Muscle layer of duodenum (tissue), 2 donors: ENCODE measurements at regions not wholly inside any gene's neighbourhood (a gene's known extent, or its start where the extent isn't known, plus 50 kb on each side); places are given as distances from the start of the nearest gene placed in this dataset.

Source experiments
- H3K27ac ChIP-seq: one replicate; pipeline ENCODE4 v1.7.0; 2013; ENCODE audit warnings: mild to moderate bottlenecking, low read length
- H3K27me3 ChIP-seq: one replicate; pipeline ENCODE4 v1.7.0; 2013; ENCODE audit warnings: low read depth, mild to moderate bottlenecking, control low read depth, low read length
- H3K36me3 ChIP-seq, 2 donors: one replicate each; pipeline ENCODE4 v1.7.0; 2013; ENCODE audit warnings: low read length in 2 of 2, control low read depth in 1 of 2, mild to moderate bottlenecking in 1 of 2; ENCODE audit not compliant: insufficient read depth in 2 of 2, control insufficient read depth in 1 of 2
- H3K4me1 ChIP-seq, 2 donors: one replicate each; pipeline ENCODE4 v1.7.0; 2013; ENCODE audit warnings: low read length in 2 of 2, mild to moderate bottlenecking in 2 of 2, control low read depth in 1 of 2, moderate library complexity in 1 of 2; ENCODE audit not compliant: insufficient read depth in 2 of 2, control insufficient read depth in 1 of 2
- H3K4me3 ChIP-seq, 2 donors: one replicate each; pipeline ENCODE4 v1.7.0; 2013; ENCODE audit warnings: low read length in 2 of 2, low read depth in 1 of 2, mild to moderate bottlenecking in 1 of 2
- H3K9me3 ChIP-seq, 2 donors: one replicate each; pipeline ENCODE4 v1.7.0; 2013; ENCODE audit warnings: low read length in 2 of 2, control low read depth in 1 of 2, mild to moderate bottlenecking in 1 of 2; ENCODE audit not compliant: control insufficient read depth in 1 of 2
- donor health status: healthy.

DNA sequence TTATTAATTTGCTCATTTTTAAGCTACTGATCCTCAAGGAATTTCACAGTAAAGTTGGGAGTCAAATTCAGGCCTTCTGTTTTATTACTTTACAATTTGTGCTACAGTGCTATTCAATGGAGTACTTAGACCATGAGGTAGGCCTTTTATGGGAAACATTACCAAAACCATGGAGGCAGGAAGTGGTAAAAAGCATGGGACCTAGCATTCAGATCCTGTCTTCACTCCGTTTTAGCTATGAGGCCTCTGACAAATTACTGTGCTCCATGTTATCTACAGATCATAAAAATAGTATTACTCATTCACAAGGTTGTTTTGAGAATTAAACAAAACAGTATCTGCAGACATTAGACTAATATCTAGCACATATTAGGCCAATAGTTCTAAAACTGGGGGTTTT lies 140.6 kb upstream of the SLITRK3 start:
- no peaks in the 10 kb centered on the region for H3K4me1 ChIP-seq
- no peak overlapping the region for H3K4me3 ChIP-seq
- no peaks in the 10 kb centered on the region for H3K36me3 ChIP-seq

More for the DNA sequence above, 140.6 kb upstream of the SLITRK3 start:
- no peaks in the 10 kb centered on the region for H3K27me3 ChIP-seq
- H3K9me3 ChIP-seq = no peaks in the 10 kb centered on the region
- no peak overlapping the region for H3K27ac ChIP-seq
